IPS DF 6.9 (cell line): ENCODE measurements at regions not wholly inside any gene's neighbourhood (a gene's known extent, or its start where the extent isn't known, plus 50 kb on each side); places are given as distances from the start of the nearest gene placed in this dataset.

Experiments used
- DNase-seq: peaks from one replicate; pipeline ENCODE4 v3.0.0-alpha.2; 2013; ENCODE audit warnings: low read depth, low spot score
- H3K27ac ChIP-seq: one replicate; pipeline ENCODE4 v1.5.1; 2013; ENCODE audit warnings: low read length, control low read depth
- H3K27me3 ChIP-seq: 2 replicates; pipeline ENCODE4 v1.6.1; 2013; ENCODE audit warnings: mild to moderate bottlenecking, low read length; ENCODE audit not compliant: control insufficient read depth, insufficient read depth
- H3K36me3 ChIP-seq: 2 replicates; pipeline ENCODE4 v1.6.1; 2013; ENCODE audit warnings: low read length; ENCODE audit not compliant: control insufficient read depth, insufficient read depth
- H3K4me1 ChIP-seq: 2 replicates; pipeline ENCODE4 v1.6.1; 2013; ENCODE audit warnings: low read length; ENCODE audit not compliant: control insufficient read depth, insufficient read depth
- H3K4me3 ChIP-seq: 2 replicates; pipeline ENCODE4 v1.5.1; 2013; ENCODE audit warnings: mild to moderate bottlenecking, low read length
- H3K9me3 ChIP-seq: 2 replicates; pipeline ENCODE4 v1.6.1; 2013; ENCODE audit warnings: low read length, inconsistent platforms; ENCODE audit not compliant: control insufficient read depth, insufficient read depth
- WGBS: extraction: QIAGEN DNeasy Blood & Tissue Kit; methylation state at CpG from one replicate; pipeline ENCODE4 v1.1.7; 2013; ENCODE audit warnings: mixed read lengths, missing lambda C conversion rate; ENCODE audit not compliant: insufficient read length, insufficient coverage; 5-methylcytosine and 5-hydroxymethylcytosine counted together

GRCh38 chr7:156219307-156220077 lies 407.2 kb upstream of the SHH start:
- H3K9me3 ChIP-seq: peaks cover 28% of the 10 kb centered on the region
- no peak overlapping the region for H3K4me3 ChIP-seq
- no peaks in the 10 kb centered on the region for H3K36me3 ChIP-seq
- WGBS: no CpG with 5 or more reads among the region's 18 CpGs
- H3K27ac ChIP-seq: no peak overlapping the region
- no peaks in the 10 kb centered on the region for H3K4me1 ChIP-seq
- DNase-seq: no peak
- H3K27me3 ChIP-seq: no peaks in the 10 kb centered on the region

- no peaks in the 10 kb centered on the region for H3K27me3 ChIP-seq
Measured at GRCh38 chr7:156218544-156219306, 406.5 kb upstream of the SHH start.

GRCh38 chr7:156217803-156218202 lies 405.5 kb upstream of the SHH start:
- Histone ChIP-seq H3K36me3 (no peaks in the 10 kb centered on the region), H3K27ac (no peak overlapping the region), H3K9me3 (peaks cover 24% of the 10 kb centered on the region), H3K27me3 (no peaks in the 10 kb centered on the region), H3K4me3 (no peak overlapping the region), H3K4me1 (no peaks in the 10 kb centered on the region)
- WGBS: no CpG with 5 or more reads among the region's 6 CpGs
- no peak for DNase-seq

More at GRCh38 chr7:156218544-156219306, 406.5 kb upstream of the SHH start:
- peaks cover 24% of the 10 kb centered on the region for H3K9me3 ChIP-seq
- no peak for DNase-seq
- no peak overlapping the region for H3K4me3 ChIP-seq
- WGBS: no CpG with 5 or more reads among the region's 13 CpGs
- H3K4me1 ChIP-seq: no peaks in the 10 kb centered on the region
- no peaks in the 10 kb centered on the region for H3K36me3 ChIP-seq
- H3K27ac ChIP-seq: no peak overlapping the region

- no peaks in the 10 kb centered on the region for H3K27me3 ChIP-seq
- no peak overlapping the region for H3K27ac ChIP-seq
- DNase-seq: no peak
- no CpG with 5 or more reads among the region's 7 CpGs for WGBS
- H3K4me3 ChIP-seq: no peak overlapping the region
- H3K36me3 ChIP-seq: no peaks in the 10 kb centered on the region
- no peaks in the 10 kb centered on the region for H3K4me1 ChIP-seq
- H3K9me3 ChIP-seq: peaks cover 22% of the 10 kb centered on the region
Measured at GRCh38 chr7:156209087-156209486, 396.8 kb upstream of the SHH start.

GRCh38 chr7:156207306-156207705 lies 395.0 kb upstream of the SHH start:
- no peak for DNase-seq
- Histone ChIP-seq H3K4me3 (no peak overlapping the region), H3K27me3 (no peaks in the 10 kb centered on the region)

GRCh38 chr7:156206174-156206573 lies 393.9 kb upstream of the SHH start:
- Histone ChIP-seq H3K4me1 (no peaks in the 10 kb centered on the region), H3K9me3 (peaks cover 24% of the 10 kb centered on the region), H3K4me3 (no peak overlapping the region), H3K27me3 (no peaks in the 10 kb centered on the region), H3K36me3 (no peaks in the 10 kb centered on the region), H3K27ac (no peak overlapping the region)
- no peak for DNase-seq
- no CpG with 5 or more reads among the region's 8 CpGs for WGBS

More at GRCh38 chr7:156207306-156207705, 395.0 kb upstream of the SHH start:
- Histone ChIP-seq H3K36me3 (no peaks in the 10 kb centered on the region), H3K9me3 (peaks cover 26% of the 10 kb centered on the region), H3K27ac (no peak overlapping the region), H3K4me1 (no peaks in the 10 kb centered on the region)
- WGBS: no CpG with 5 or more reads among the region's 6 CpGs

- Histone ChIP-seq H3K27me3 (no peaks in the 10 kb centered on the region), H3K4me3 (no peak overlapping the region), H3K27ac (no peak overlapping the region), H3K9me3 (peaks cover 22% of the 10 kb centered on the region), H3K36me3 (no peaks in the 10 kb centered on the region), H3K4me1 (no peaks in the 10 kb centered on the region)
- DNase-seq: no peak
- WGBS: no CpG with 5 or more reads among the region's 6 CpGs
Measured at GRCh38 chr7:156204820-156205219, 392.6 kb upstream of the SHH start.

GRCh38 chr7:156203923-156204322 lies 391.7 kb upstream of the SHH start:
- no peak overlapping the region for H3K4me3 ChIP-seq
- no peaks in the 10 kb centered on the region for H3K36me3 ChIP-seq
- H3K9me3 ChIP-seq: peaks cover 26% of the 10 kb centered on the region
- no peak for DNase-seq
- H3K27me3 ChIP-seq: no peaks in the 10 kb centered on the region
- no peak overlapping the region for H3K27ac ChIP-seq
- no CpG with 5 or more reads among the region's 10 CpGs for WGBS
- no peaks in the 10 kb centered on the region for H3K4me1 ChIP-seq

- H3K27ac ChIP-seq: no peak overlapping the region
Measured at GRCh38 chr7:156198277-156198676, 386.0 kb upstream of the SHH start.

GRCh38 chr7:156196649-156197048 lies 384.4 kb upstream of the SHH start:
- Histone ChIP-seq H3K4me1 (no peaks in the 10 kb centered on the region), H3K9me3 (peaks cover 25% of the 10 kb centered on the region), H3K36me3 (no peaks in the 10 kb centered on the region), H3K4me3 (no peak overlapping the region), H3K27ac (no peak overlapping the region), H3K27me3 (no peaks in the 10 kb centered on the region)
- no CpG with 5 or more reads among the region's 13 CpGs for WGBS
- no peak for DNase-seq

More at GRCh38 chr7:156198277-156198676, 386.0 kb upstream of the SHH start:
- Histone ChIP-seq H3K36me3 (no peaks in the 10 kb centered on the region), H3K27me3 (no peaks in the 10 kb centered on the region), H3K9me3 (peaks cover 22% of the 10 kb centered on the region), H3K4me1 (no peaks in the 10 kb centered on the region), H3K4me3 (no peak overlapping the region)
- no peak for DNase-seq
- no CpG with 5 or more reads among the region's 9 CpGs for WGBS
